ENCODE measurements at regions not wholly inside any gene's neighbourhood (a gene's known extent, or its start where the extent isn't known, plus 50 kb on each side); places are given as distances from the start of the nearest gene placed in this dataset.

- no peak for TF ChIP-seq CTCF (IDR thresholded peaks at IDR 0.05)
- no peak for TF ChIP-seq POLR2A (IDR thresholded peaks at IDR 0.05)
These were observed 104.6 kb upstream of the GPR139 start for GRCh38 chr16:20178297-20178696.

Measured in esophagus squamous epithelium (tissue), 4 donors.